SK-N-SH (cell line): ENCODE measurements at regions not wholly inside any gene's neighbourhood (a gene's known extent, or its start where the extent isn't known, plus 50 kb on each side); places are given as distances from the start of the nearest gene placed in this dataset.

Experiments
- CTCF ChIA-PET: fragments of 300-600, 350-600 bp; formaldehyde crosslinking; extraction: SDS; loops from one replicate; lab custom pipeline; 2021; lab: Yijun Ruan, JAX
- POLR2A ChIA-PET: fragments of 350-600 bp; sonication (Branson Sonifier 250); formaldehyde crosslinking; extraction: SDS; loops from one replicate; lab custom pipeline; 2020; ENCODE audit warnings: antibody characterized with exemption, inconsistent platforms; lab: Yijun Ruan, JAX
- DNase-seq: peaks from one replicate; pipeline ENCODE4 v3.0.0; 2012
- H2AFZ ChIP-seq: fragments of 200-600 bp; sonication (generic); 2 replicates; pipeline ENCODE4 v1.8.1; 2016; ENCODE audit warnings: antibody characterized with exemption, mild to moderate bottlenecking, low read depth
- H3F3A ChIP-seq: fragments of 200-600 bp; sonication (generic); replicated peaks from 2 replicates; pipeline ENCODE3; 2016; ENCODE audit warnings: antibody characterized with exemption, mild to moderate bottlenecking; ENCODE audit not compliant: insufficient read depth
- H3K27ac ChIP-seq, 2 experiments: fragments of 200-500 bp in 1 of 2; fragments of 200-600 bp in 1 of 2; sonication (Bioruptor generic) in 1 of 2; sonication (generic), shearing (Covaris generic) in 1 of 2; 2 replicates each; pipeline versions ENCODE4 v1.5.1 to v1.6.1; 2014 to 2016; ENCODE audit warnings: low read depth in 2 of 2, inconsistent platforms in 1 of 2, low read length in 1 of 2, mild to moderate bottlenecking in 1 of 2, mixed read lengths in 1 of 2
- H3K27me3 ChIP-seq: fragments of 200-600 bp; sonication (generic), shearing (Covaris generic); 2 replicates; pipeline ENCODE4 v1.6.1; 2016; ENCODE audit warnings: mixed run types; ENCODE audit not compliant: insufficient read depth
- H3K36me3 ChIP-seq, 2 experiments: fragments of 200-500 bp in 1 of 2; fragments of 200-600 bp in 1 of 2; sonication (Bioruptor generic) in 1 of 2; sonication (generic) in 1 of 2; replicated peaks in 1 of 2; 2 replicates each; pipeline versions ENCODE3 to v1.5.1; 2014 to 2016; ENCODE audit warnings: low read length in 1 of 2, mild to moderate bottlenecking in 1 of 2; ENCODE audit not compliant: insufficient read depth in 2 of 2, control insufficient read depth in 1 of 2
- H3K4me1 ChIP-seq, 2 experiments: fragments of 200-500 bp in 1 of 2; fragments of 200-600 bp in 1 of 2; sonication (Bioruptor generic) in 1 of 2; sonication (generic), shearing (Covaris generic) in 1 of 2; 2 replicates each; pipeline versions ENCODE4 v1.5.1 to v1.6.1; 2014 to 2016; ENCODE audit warnings: low read depth in 1 of 2, low read length in 1 of 2, mixed run types in 1 of 2; ENCODE audit not compliant: insufficient read depth in 2 of 2, control insufficient read depth in 1 of 2
- H3K4me2 ChIP-seq: fragments of 200-600 bp; sonication (generic), shearing (Covaris generic); 2 replicates; pipeline ENCODE4 v1.6.1; 2017; ENCODE audit warnings: mixed run types
- H3K4me3 ChIP-seq, 2 experiments: fragments of 200-500 bp in 1 of 2; fragments of 200-600 bp in 1 of 2; sonication (Bioruptor generic) in 1 of 2; sonication (generic), shearing (Covaris generic) in 1 of 2; 2 replicates each; pipeline versions ENCODE4 v1.5.1 to v1.8.1; 2014 to 2016; ENCODE audit warnings: low read depth in 2 of 2, inconsistent platforms in 1 of 2, low read length in 1 of 2, mild to moderate bottlenecking in 1 of 2, mixed read lengths in 1 of 2, moderate library complexity in 1 of 2
- H3K79me2 ChIP-seq: fragments of 200-600 bp; sonication (generic); 2 replicates; pipeline ENCODE4 v1.8.1; 2017; ENCODE audit warnings: mild to moderate bottlenecking; ENCODE audit not compliant: insufficient read depth
- H3K9ac ChIP-seq: fragments of 200-600 bp; sonication (generic); 2 replicates; pipeline ENCODE4 v1.6.1; 2017; ENCODE audit warnings: mixed run types
- H3K9me2 ChIP-seq: fragments of 200-600 bp; sonication (generic); 2 replicates; pipeline ENCODE4 v1.6.1; 2017; ENCODE audit warnings: mixed run types
- H3K9me3 ChIP-seq: fragments of 200-600 bp; sonication (generic); 2 replicates; pipeline ENCODE4 v1.6.1; 2017; ENCODE audit warnings: mixed run types, mild to moderate bottlenecking, moderate library complexity
- H4K20me1 ChIP-seq: fragments of 200-600 bp; sonication (generic); 2 replicates; pipeline ENCODE4 v1.6.1; 2017; ENCODE audit warnings: mild to moderate bottlenecking, mixed run types; ENCODE audit not compliant: insufficient read depth
- EZH2phosphoT487 ChIP-seq: fragments of 200-600 bp; sonication (generic); IDR thresholded peaks from 2 replicates; pipeline ENCODE4 v1.6.1; 2017; ENCODE audit warnings: low read depth, mixed run types, mild to moderate bottlenecking, antibody characterized with exemption, moderate library complexity, borderline replicate concordance
- FOXM1 ChIP-seq: IDR thresholded peaks from 2 replicates; pipeline ENCODE4 v1.4.0; 2012; ENCODE audit warnings: low read depth, mild to moderate bottlenecking
- RAD21 ChIP-seq: IDR thresholded peaks from 2 replicates; pipeline ENCODE4 v1.6.1; 2012; ENCODE audit warnings: mild to moderate bottlenecking, low read length
- TAF1 ChIP-seq: IDR thresholded peaks from 2 replicates; pipeline ENCODE4 v1.6.1; 2012; ENCODE audit warnings: low read depth, mild to moderate bottlenecking, low read length, moderate library complexity, borderline replicate concordance
- YY1 ChIP-seq: IDR thresholded peaks from 2 replicates; pipeline ENCODE4 v1.4.0; 2012; ENCODE audit warnings: low read depth, mild to moderate bottlenecking
- WGBS: methylation state at CpG from one replicate; pipeline ENCODE4 v1.1.6; 2017; ENCODE audit warnings: low lambda C conversion rate; 5-methylcytosine and 5-hydroxymethylcytosine counted together
- TF ChIP-seq, protein P1 (sequence below): IDR thresholded peaks from 2 replicates; pipeline ENCODE4 v1.4.0; 2012; ENCODE audit warnings: low read depth, borderline replicate concordance
- TF ChIP-seq, protein P2 (sequence below): IDR thresholded peaks from 2 replicates; pipeline ENCODE4 v1.4.0; 2012; ENCODE audit warnings: low read depth

DNA sequence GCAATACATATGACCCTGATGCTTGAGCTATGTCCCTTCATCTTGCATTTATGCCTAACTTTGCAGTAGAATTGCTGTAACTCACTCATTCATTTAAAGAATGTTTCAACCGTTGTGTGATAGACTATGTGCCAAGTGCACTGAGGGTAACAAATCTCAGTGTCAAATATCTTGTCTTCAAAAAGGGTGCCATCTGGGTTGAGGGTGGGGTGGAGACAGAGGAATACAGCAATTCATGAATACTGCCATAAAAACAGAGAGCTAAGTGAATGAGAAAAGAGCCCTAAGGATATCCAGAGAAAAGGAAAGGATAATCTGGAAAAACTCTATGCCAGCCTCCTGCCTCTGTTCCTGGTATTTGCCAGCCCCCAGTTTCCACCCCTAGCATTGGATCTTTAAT lies 1534.4 kb upstream of the PIK3C3 start:
- H3K4me2 ChIP-seq = no peak overlapping the region
- no peak overlapping the region for H2AFZ ChIP-seq
- no peak overlapping the region for H3K9ac ChIP-seq
- H3K27ac ChIP-seq = no peak overlapping the region
- H4K20me1 ChIP-seq = no peaks in the 10 kb centered on the region
- POLR2A ChIA-PET = no interaction called here
- H3K4me3 ChIP-seq = no peak overlapping the region
- no peaks in the 10 kb centered on the region for H3K9me3 ChIP-seq
- H3K9me2 ChIP-seq = no peaks in the 10 kb centered on the region
- no peaks in the 10 kb centered on the region for H3K36me3 ChIP-seq
- DNase-seq = no peak
- no peaks in the 10 kb centered on the region for H3K27me3 ChIP-seq
- no peak for TF ChIP-seq YY1
- TF ChIP-seq, protein P1, sequence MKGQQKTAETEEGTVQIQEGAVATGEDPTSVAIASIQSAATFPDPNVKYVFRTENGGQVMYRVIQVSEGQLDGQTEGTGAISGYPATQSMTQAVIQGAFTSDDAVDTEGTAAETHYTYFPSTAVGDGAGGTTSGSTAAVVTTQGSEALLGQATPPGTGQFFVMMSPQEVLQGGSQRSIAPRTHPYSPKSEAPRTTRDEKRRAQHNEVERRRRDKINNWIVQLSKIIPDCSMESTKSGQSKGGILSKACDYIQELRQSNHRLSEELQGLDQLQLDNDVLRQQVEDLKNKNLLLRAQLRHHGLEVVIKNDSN = no peak
- TF ChIP-seq, all 33 proteins: peak for 0
- 33% methylated on average over 1 of the region's 1 CpG for WGBS
- no peaks in the 10 kb centered on the region for H3F3A ChIP-seq
- H3K79me2 ChIP-seq = no peaks in the 10 kb centered on the region
- H3K4me1 ChIP-seq = no peaks in the 10 kb centered on the region
- CTCF ChIA-PET = interaction anchor here (1.1 kb wide), 1 partner anchor 13 kb away, joined by 3 read pairs; no protein-coding TSS in a partner anchor

DNA sequence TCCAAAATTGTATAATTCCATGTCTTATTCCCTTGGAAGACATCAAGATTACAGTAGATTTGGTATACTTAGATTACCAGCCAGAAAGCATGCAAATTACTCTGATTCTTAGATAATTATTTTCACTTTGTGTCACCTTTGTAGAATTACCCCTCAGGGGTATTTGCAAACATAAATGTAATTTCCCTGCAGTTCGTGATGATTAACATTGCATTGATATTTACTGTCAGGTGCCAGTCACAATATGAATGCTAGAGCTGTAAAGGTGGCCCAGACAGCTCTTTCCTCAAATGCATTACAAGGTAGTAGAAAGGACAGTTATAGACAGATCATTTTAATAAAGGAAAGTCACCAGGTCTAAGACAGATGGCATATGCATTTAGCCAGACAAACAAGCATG lies 1537.5 kb upstream of the PIK3C3 start:
- H3K9me2 ChIP-seq = no peaks in the 10 kb centered on the region
- CTCF ChIA-PET = no interaction called here
- H4K20me1 ChIP-seq = no peaks in the 10 kb centered on the region
- no peaks in the 10 kb centered on the region for H3K36me3 ChIP-seq
- no peaks in the 10 kb centered on the region for H3F3A ChIP-seq
- H3K27ac ChIP-seq = no peak overlapping the region
- no peak overlapping the region for H3K4me2 ChIP-seq
- no peaks in the 10 kb centered on the region for H3K9me3 ChIP-seq
- POLR2A ChIA-PET = no interaction called here
- H3K9ac ChIP-seq = no peak overlapping the region
- no peaks in the 10 kb centered on the region for H3K79me2 ChIP-seq
- DNase-seq = no peak
- H3K27me3 ChIP-seq = no peaks in the 10 kb centered on the region
- H2AFZ ChIP-seq = no peak overlapping the region
- TF ChIP-seq, protein P2, sequence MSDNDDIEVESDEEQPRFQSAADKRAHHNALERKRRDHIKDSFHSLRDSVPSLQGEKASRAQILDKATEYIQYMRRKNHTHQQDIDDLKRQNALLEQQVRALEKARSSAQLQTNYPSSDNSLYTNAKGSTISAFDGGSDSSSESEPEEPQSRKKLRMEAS = no peak
- no peak for TF ChIP-seq TAF1
- no peak for TF ChIP-seq FOXM1
- no peaks in the 10 kb centered on the region; a peak in 1 of 4 replicates for H3K4me1 ChIP-seq
- no peak overlapping the region for H3K4me3 ChIP-seq
- WGBS = 18% methylated on average over 1 of the region's 1 CpG

DNA sequence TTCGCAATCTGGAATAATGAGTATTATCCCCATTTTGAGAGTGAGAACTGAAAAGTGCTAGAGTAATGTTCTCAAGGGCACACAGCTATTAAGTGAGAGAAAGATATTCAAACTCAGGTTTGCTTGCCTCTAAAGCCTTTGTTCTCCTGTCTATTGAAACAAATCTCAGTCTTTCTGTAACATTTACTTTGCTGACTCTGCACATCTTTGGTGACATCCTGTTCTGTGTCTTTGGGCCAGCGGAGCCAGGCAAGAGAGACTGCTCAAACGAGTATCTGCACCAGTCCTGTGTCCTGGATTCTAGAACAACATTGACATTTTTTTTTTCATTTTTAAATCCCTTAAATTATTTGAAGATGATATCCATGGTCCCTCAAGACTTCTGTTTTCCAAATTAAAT lies 1539.2 kb upstream of the PIK3C3 start:
- H2AFZ ChIP-seq = no peak overlapping the region
- H3K27ac ChIP-seq = no peak overlapping the region
- no peaks in the 10 kb centered on the region for H3K9me2 ChIP-seq
- H4K20me1 ChIP-seq = no peaks in the 10 kb centered on the region
- no peak overlapping the region for H3K9ac ChIP-seq
- no peaks in the 10 kb centered on the region for H3K27me3 ChIP-seq
- no peak for TF ChIP-seq FOXM1
- no peak for TF ChIP-seq EZH2phosphoT487
- TF ChIP-seq, protein P1 = no peak
- no peak for TF ChIP-seq RAD21
- ChIA-PET POLR2A (no interaction called here), CTCF (interaction anchor here (1.1 kb wide), 1 partner anchor 18 kb away, joined by 3 read pairs; no protein-coding TSS in a partner anchor)
- H3K4me1 ChIP-seq = no peaks in the 10 kb centered on the region; a peak in 1 of 4 replicates
- WGBS = 54% methylated on average over 3 of the region's 3 CpGs
- no peaks in the 10 kb centered on the region for H3F3A ChIP-seq
- no peaks in the 10 kb centered on the region for H3K9me3 ChIP-seq
- no peak overlapping the region for H3K4me2 ChIP-seq
- H3K79me2 ChIP-seq = no peaks in the 10 kb centered on the region
- no peak overlapping the region for H3K4me3 ChIP-seq
- H3K36me3 ChIP-seq = no peaks in the 10 kb centered on the region
- DNase-seq = no peak
